Prostate gland (tissue), 2 donors: ENCODE measurements at regions not wholly inside any gene's neighbourhood (a gene's known extent, or its start where the extent isn't known, plus 50 kb on each side); places are given as distances from the start of the nearest gene placed in this dataset.

Source experiments
- CTCF ChIP-seq, 4 experiments: fragments of 200-600 bp in 2 of 4; fragments of 450-650 bp in 2 of 4; sonication (generic) in 2 of 4; IDR thresholded peaks; 1 replicate in 3 of 4; 2 replicates in 1 of 4; pipeline ENCODE4 v1.5.1; 2016 to 2019; ENCODE audit warnings: antibody characterized with exemption in 4 of 4, mild to moderate bottlenecking in 2 of 4, moderate library complexity in 2 of 4
- POLR2A ChIP-seq: fragments of 450-650 bp; IDR thresholded peaks from one replicate; pipeline ENCODE4 v1.6.1; 2016; ENCODE audit warnings: antibody characterized with exemption, mild to moderate bottlenecking

GRCh38 chr5:60141119-60141518 lies 247.6 kb upstream of the PDE4D start:
- TF ChIP-seq CTCF (IDR thresholded peaks at IDR 0.05) (no peak), POLR2A (no peak)
